Stimulated activated CD8-positive, alpha-beta memory T cell treated with anti-CD3 and anti-CD28 coated beads, Interleukin-12 subunit alpha, Interleukin-12 subunit beta, amount 100 ng/mL, for 24 hours (primary cell): ENCODE measurements at regions not wholly inside any gene's neighbourhood (a gene's known extent, or its start where the extent isn't known, plus 50 kb on each side); places are given as distances from the start of the nearest gene placed in this dataset.

Experiments
- DNase-seq: peaks from one replicate; pipeline ENCODE4 v3.0.0-alpha.2; 2020; ENCODE audit errors: extremely low read depth

DNA sequence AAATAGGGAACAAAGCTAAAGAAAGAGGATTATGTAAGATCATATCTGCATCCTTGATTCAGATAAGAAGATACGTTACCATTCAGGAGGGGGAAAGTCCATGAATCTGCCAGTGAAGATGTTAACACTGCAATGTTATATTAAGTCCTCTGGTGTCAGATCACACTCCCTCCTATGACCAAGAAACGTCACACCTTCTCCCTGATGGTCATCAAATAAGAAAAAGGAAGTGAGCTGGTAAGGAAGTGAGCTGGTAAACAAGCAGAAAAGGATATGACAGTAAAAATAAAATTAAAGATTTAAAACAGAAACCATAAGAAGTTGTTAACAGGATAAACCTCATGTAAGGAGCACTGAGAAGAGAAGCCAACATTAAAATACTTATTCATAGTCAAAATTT is 340.2 kb downstream of the SEC23A start:
- no peak for DNase-seq

- DNase-seq, result no peak
Observed at GRCh38 chr14:38762426-38762825, 340.6 kb downstream of the SEC23A start.

DNA sequence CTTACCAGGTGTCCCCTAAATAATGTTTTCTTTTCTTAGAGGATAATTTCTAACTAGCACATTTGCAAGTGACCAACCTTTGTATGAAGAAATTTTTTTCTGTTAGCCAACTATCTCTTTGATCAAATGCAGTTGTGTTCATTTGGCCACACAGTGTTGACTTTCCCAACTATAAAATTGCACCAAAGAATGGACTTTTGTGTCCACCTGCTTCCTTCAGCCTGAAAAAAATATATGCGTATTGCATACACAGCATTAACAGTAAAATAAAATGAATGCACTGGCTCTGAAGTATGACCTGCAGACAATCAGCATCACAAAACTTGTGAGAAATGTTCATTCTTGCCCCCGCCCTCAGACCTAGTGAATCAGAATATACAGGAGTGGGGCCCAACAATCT is 342.0 kb downstream of the SEC23A start:
- no peak for DNase-seq

GRCh38 chr14:38758661-38759060 is 344.4 kb downstream of the SEC23A start:
- DNase-seq, result no peak

GRCh38 chr14:38755036-38755435 is 348.0 kb downstream of the SEC23A start:
- DNase-seq, result no peak

DNA sequence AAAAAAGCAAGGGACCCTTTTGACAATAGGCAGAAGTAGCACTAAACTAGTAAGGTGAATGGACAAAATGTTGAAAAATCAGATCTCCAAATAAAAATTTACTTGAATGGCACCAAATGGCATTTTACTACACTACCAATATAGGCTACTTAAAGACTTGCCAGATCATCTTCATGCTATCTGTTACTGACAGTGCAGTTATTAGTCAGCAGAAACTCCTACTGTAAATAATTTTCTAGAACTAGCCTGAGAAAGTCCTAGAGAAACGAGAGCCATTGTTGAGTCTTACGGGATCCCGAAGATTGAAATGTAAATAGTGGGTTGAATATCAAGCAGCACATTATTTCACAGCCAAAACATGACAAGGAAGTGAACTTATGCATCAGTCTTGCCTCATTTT is 350.3 kb downstream of the SEC23A start:
- DNase-seq, result no peak

GRCh38 chr14:38752341-38752740 is 350.7 kb downstream of the SEC23A start:
- DNase-seq, result no peak

GRCh38 chr14:38751459-38751858 is 351.6 kb downstream of the SEC23A start:
- no peak for DNase-seq

DNA sequence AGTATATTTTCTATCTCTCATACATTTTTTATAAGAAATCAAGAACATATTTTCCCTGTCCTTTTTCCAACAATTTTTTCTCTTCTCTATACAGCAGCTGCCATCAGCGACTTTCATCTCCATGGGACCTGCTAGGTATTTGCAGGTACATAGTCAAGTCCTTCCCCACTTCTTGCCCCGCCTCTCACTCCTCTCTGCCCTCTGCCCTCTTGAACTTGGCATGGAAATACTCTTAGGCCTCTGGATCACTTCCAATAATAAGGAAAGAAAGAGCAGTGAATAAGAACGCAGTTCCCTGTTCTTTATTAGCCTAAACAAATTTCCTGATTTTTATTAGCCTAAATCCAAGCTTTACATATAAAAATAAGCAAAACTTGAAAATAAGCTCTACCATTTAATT is 353.1 kb downstream of the SEC23A start:
- no peak for DNase-seq

DNA sequence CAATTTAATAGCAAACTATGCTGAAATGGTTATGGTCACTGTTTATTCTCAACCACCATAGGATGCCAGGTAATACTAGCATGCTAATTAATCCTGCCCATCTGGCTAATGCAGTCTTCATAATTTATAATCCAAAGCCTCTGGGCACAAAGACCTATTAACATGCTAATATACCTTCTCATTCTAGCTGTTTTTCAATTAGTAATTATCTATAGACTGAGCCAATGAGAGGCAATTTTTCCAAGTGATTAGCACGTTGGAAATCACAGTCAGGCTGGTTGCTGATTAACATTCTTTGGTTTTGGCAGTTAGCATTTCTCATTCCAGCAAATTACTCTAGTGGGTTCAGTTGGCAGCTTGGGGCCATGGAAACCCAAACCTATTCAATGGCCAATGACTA is 357.2 kb downstream of the SEC23A start:
- DNase-seq, result no peak

DNA sequence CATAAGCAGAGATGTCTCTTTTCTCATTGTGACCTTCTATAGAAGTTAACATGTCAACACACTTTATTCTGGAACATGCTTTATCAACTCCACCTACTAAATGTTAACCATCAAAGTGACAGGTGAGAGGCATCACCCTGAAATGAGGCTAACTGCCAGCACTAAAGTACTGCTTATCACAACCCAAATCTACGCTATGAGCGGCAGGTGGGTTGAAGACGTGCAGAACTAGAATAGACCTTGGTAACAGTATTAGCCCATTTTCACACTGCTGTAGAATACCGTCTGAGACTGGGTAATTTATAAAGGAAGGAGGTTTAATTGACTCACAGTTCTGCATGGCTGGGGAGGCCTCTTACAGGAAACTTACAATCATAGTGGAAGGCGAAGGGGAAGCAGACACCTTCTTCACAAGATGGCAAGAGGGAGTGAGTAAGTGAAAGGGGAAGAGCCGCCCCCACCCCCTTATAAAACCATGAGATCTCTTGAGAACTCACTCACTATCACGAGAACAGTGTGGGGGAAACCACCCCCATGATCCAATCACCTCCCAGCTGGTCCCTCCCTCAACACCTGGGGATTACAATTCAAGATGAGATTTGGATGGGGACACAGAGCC is 359.0 kb downstream of the SEC23A start:
- DNase-seq, result no peak

- DNase-seq, result no peak
Observed at GRCh38 chr14:38737686-38738407, 365.2 kb downstream of the SEC23A start.

DNA sequence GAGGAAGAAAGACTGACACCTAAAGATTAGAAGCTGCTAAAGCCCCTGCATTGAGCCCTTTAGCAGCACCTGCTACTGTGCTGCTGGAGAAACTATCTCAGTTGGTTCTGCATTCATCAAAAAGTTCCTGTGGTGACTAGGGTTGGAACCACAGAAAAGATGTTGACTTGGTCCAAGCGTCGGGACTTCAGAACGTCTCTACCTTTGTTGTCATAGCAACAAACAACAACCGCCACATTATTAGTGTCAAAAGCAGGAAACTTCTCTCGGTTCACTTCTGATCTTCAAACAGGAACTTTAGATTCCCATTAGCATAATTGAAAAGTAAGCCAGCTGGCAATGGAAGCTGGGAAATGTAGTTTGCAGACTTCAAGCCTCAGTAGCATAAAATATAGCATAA is 368.0 kb downstream of the SEC23A start:
- DNase-seq, result no peak

- DNase-seq, result no peak
Observed at GRCh38 chr14:38731962-38732361, 371.1 kb downstream of the SEC23A start.

GRCh38 chr14:38730420-38730819 is 372.6 kb downstream of the SEC23A start:
- DNase-seq, result no peak

DNA sequence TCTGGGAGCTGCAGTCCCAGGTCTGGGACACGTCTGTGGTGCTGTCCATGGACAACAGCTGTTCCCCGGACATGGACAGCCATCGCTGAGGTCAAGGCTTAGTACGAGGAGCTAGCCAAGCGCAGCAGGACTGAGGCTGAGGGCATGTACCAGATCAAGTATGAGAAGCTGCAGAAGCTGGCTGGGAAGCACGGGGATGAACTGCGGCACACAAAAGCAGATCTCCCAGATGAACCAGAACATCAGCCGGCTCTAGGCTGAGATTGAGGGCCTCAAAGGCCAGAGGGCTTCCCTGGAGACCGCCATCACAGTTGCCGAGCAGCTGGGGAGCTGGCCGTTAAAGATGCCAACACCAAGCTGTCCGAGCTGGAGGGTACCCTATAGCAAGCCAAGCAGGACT is 375.3 kb downstream of the SEC23A start:
- DNase-seq, result no peak

DNA sequence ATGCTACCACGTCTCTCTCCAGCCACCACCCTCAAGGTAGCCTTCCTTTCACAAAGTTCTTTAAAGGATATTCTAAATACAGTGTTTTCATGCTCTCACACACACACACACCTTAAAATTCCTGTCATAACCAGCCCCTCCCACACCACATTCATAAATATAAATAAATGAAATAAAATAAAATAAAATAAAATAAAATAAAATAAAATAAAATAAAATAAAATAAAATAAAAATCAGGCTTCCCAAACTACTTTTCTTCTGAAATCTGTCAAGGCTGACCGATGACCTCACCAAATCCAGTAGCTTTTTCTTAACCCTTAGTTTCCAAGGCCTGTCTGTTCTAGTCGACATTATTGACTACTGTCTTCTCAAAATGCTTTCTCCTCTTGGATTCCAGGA is 378.4 kb downstream of the SEC23A start:
- no peak for DNase-seq

- DNase-seq, result no peak
Observed at GRCh38 chr14:38723959-38724358, 379.1 kb downstream of the SEC23A start.

DNA sequence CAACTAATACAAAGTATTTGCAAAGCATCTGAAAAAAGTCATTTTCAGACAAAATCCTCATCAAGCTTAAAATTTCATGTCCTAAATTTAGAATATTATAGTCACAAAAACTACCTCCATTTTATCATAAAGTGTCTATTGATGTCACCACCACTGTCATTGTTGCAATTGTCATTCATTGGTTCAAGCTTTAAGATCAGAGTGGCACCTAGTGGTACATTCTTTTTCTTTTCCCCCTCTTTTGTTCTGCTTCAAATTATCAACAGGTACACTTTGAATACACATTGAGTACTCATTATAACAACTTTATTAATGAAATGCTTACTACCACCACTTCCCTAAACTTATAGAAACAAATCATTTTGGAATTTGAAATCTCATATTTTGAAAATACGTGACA is 379.8 kb downstream of the SEC23A start:
- no peak for DNase-seq

GRCh38 chr14:38721822-38722431 is 381.1 kb downstream of the SEC23A start:
- DNase-seq, result no peak

DNA sequence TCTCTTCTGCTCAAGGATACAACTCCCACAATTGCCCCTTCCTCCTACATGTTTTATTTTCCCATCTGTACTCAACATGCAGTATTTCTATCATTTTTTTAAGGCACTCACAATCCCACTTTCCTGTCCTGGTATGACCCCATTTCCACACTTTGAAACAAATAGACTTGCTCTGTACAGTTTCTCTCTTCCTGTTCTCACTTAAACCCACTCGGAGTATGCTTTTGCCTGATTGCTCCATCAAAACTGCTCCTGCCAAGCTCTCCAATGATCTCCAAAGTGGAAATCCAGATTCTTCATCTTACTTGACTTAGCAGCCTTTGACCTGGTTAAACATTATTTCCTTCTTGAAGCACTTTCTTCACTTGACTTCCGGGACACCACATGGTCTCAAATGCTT is 384.5 kb downstream of the SEC23A start:
- DNase-seq, result no peak

DNA sequence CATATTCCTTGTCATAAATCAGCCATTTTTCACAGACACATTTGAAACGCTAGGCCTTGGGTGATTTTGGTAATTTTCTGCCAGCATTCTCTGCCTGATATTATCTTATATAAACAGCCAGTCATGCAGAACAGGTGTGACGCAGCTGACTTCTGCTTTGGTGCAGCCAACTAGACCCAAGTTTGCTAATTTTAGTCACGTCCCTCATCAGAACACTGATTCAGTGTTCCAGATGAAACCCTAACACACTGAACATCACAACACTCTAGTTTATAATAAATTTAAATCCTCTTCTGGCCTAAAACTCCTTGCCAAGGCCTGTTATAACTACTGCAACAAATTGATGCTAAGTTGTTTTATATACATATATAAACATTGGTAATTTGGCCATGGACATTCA is 386.1 kb downstream of the SEC23A start:
- DNase-seq, result no peak

GRCh38 chr14:38710881-38711280 is 392.2 kb downstream of the SEC23A start:
- DNase-seq, result no peak
